Middle frontal gyrus (tissue), 1 donor: ENCODE measurements at regions not wholly inside any gene's neighbourhood (a gene's known extent, or its start where the extent isn't known, plus 50 kb on each side); places are given as distances from the start of the nearest gene placed in this dataset.
A peak's percentile ranks its signal among the peaks of the same experiment; 100 is the strongest.

Experiments used
- DNase-seq: peaks from one replicate; pipeline ENCODE4 v3.0.0-alpha.2; 2015; ENCODE audit warnings: low spot score; ENCODE audit errors: extremely low spot score

- DNase-seq = no peak
Observed at GRCh38 chr10:25661632-25662031, 272.4 kb upstream of the MYO3A start.

GRCh38 chr10:25666276-25666675 is 267.8 kb upstream of the MYO3A start:
- DNase-seq = no peak

DNA sequence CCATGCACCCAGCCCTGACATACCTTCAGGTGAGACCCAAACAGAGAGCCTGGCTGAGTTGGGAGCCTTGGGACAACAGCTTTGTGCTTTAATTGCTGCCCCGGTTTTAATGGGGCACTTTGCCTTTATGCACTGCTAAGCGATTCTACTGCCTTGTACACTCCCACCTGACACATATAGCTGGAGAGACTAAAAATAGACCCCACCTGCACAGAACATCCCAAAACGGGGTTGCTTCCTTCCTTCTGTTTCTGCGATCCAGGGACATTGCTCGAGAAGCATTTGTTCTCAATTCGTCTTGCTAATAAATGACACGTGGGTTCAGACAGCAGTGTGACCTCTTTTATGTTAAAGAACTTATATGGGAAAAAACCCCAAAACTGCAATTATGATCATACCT is 258.8 kb upstream of the MYO3A start:
- DNase-seq = no peak

DNA sequence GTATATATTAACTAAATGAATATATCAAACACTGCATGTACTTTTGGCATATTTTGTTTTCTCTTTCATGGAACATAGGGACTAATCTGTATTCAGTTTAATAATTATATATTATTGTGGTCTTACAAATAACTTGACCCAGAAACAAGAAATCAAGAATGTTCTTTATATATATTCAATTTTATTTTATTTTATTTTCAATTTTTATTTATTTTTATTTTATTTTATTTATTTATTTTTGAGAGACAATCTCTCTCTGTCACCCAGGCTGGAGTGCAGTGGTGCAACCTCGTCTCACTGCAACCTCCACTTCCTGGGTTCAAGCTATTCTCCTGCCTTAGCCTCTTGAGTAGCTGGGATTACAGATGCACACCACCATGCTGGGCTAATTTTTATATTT is 258.4 kb upstream of the MYO3A start:
- DNase-seq = no peak

GRCh38 chr10:25678220-25678619 is 255.8 kb upstream of the MYO3A start:
- no peak for DNase-seq

DNA sequence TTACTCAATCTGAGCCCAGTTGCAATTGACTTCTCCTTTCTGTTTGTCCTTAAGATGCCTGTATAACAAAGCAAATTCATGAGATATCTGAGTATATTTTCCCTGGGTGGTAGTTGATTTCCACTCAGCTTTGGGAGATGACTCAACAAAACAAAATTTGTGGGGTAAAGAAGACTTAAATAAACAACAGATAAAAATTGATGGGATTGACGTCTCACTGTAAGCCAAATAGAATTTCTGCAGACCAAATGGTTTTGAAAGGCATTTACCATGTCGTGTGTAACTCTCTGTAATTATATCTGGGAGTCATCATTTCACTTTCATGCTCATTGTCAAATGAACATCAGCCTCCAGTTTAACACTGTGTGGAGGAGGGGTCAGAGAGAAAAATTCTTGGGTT is 255.4 kb upstream of the MYO3A start:
- DNase-seq = no peak

DNA sequence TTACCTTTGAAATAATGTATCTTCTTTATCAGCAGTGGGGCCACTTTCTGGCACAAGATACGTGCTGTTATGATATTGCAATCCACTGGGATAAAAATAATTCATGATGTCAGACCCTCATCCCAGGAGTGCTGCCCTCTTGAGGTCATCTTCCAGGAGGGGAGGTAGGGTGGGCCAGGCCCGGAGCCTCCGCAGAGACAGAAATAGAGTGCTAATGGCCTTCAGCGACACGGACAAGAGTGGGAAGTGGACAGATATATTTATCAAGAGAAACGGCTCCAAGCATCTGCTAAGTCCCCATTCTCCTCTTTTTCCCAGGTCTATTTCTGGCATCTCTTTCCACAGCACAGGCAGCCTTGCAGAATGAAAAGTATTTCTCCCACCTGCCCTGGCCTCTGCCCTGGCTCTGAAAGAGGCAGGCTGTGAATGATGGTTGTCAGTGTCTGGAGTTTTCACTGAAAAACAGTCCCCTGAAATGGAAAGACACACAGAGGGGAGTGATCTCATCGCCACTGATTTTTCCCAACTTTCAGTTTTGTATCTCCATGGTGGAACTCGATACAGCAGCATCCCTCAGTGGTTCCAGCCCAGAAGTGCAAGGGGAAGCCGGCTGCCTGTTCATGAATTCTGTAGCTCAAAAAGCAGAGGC is 251.7 kb upstream of the MYO3A start:
- DNase-seq = peak; percentile 80

GRCh38 chr10:25683344-25683743 is 250.7 kb upstream of the MYO3A start:
- no peak for DNase-seq

GRCh38 chr10:25687521-25687920 is 246.5 kb upstream of the MYO3A start:
- no peak for DNase-seq

DNA sequence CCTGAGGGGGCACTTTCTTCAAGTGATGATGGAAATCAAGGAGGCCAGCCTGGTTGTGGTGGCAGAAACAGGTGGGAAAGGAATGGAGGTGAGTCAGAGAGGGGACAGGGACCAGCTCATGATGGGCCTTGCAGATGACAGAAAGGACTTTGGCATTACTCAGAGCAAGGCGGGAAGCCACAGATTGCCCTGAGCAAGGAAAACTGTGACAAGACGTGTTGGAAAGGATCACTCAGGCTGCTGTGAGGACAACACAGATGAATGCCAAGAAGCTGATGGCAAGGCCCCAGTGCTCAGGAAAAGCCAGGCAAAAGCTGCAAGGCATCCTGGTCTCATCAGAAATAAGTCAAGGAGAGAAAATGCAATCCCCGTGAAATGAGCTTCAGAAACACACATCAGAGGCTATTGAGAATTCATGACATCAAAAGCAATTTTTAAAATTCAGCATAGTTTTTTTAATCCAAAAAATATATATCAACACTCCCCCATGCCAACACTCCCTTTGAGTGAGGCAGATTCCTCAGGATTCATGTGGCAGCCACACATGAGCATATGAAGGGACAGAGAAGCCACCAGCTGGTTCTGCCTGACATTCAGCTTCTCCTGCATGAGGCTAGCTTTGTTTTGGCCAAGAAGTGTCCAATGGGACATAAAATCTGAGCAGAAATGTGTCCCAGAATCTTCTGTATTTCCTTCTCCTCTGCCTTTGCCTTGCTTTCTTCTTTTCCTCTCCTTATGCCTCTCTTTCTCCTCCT is 244.5 kb upstream of the MYO3A start:
- no peak for DNase-seq

DNA sequence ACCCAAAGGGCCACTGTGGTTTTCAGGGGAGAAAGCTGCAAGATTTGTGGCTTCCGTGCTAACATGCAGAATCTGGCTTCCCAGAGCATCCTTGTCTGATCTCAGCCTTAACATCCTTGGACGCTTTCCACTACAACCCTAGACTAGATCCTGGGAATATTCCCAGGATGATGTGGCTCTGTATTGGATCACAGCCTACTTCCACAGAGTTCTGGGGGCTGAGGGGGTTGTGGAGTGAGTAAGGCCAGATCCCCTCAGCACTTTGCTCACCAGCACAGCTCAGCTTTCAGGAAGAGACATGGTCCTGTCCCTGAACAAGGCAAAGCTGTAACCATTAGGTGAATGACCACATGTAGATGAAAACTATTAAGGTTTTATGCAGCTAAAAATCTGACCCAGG is 241.3 kb upstream of the MYO3A start:
- DNase-seq = no peak

DNA sequence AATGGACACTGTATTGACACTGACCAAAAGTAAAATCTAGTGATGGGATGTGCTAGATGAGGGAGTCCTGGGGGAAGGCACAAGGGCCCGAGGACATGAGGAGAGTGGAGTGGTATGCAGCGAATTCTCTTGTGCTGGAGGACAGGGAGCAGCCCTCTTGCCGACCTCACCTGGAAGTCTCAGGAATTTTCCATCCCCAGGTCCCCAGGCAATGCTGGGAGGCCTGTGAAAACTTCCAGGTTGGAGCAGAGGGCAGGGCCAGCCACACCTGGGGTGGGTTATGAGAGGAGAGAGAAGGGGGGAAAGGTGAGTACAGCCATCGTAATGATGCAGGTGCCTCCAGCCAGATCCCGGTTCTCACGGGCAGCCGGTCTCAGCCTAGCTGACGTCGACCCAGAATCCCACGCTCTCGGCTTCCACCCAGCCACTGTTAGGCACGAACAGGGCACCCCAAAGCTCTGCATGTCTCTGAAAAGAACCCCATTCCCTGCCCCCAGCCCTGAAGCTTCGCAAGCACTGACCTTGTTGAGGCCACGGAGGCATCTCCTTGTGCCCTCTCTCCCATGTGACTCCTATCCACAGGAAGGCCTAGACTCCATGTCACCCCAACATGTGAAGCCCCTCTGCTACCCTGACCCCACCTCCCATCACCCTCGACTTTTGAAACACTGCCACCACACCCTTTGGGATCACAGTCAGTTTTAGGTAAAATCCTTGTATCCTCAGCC is 239.7 kb upstream of the MYO3A start:
- no peak for DNase-seq

DNA sequence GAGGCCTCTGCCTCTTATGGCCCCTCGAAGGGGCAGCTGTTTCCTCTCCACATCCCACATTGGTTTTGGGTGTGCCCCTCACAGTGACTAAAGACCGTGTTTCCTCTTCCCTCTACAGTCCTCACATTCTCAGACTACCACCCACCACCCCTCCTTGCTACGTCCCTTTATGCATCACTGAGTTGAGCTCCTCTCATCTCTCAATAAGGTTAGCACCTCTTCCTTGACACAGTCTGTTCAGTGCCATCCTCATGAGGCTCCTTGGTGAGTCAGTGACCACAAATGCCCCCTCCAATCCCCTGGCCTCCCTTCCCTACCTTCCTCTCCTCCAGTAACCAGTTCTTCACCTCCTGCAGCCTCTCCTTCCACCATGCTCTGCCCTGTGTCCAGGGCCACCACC is 239.1 kb upstream of the MYO3A start:
- DNase-seq = no peak

- DNase-seq = no peak
Observed at GRCh38 chr10:25695586-25695985, 238.4 kb upstream of the MYO3A start.

GRCh38 chr10:25696013-25696708 is 237.9 kb upstream of the MYO3A start:
- DNase-seq = no peak

- DNase-seq = no peak
Observed at GRCh38 chr10:25697412-25697811, 236.6 kb upstream of the MYO3A start.

GRCh38 chr10:25698638-25699037 is 235.4 kb upstream of the MYO3A start:
- no peak for DNase-seq

GRCh38 chr10:25699631-25700030 is 234.4 kb upstream of the MYO3A start:
- no peak for DNase-seq

- DNase-seq = no peak
Observed at GRCh38 chr10:25701652-25702051, 232.4 kb upstream of the MYO3A start.

DNA sequence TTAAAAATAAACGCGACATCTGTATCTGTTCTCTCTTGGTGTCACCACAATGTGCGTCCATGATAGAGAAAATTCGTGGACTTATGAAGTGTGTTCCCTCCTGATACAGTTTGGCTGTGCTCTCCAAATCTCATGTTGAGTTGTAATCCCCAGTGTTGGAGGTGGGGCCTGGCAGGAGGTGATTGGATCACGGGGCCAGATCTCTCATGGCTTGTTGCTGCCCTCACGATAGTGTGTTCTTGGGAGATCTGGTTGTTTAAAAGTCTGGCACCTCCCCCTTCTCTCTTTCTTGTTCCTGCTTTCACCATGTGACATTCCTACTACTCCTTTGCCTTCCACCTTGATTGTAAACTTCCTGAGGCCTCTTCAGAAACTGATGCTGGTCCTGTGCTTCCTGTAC is 229.4 kb upstream of the MYO3A start:
- DNase-seq = no peak

DNA sequence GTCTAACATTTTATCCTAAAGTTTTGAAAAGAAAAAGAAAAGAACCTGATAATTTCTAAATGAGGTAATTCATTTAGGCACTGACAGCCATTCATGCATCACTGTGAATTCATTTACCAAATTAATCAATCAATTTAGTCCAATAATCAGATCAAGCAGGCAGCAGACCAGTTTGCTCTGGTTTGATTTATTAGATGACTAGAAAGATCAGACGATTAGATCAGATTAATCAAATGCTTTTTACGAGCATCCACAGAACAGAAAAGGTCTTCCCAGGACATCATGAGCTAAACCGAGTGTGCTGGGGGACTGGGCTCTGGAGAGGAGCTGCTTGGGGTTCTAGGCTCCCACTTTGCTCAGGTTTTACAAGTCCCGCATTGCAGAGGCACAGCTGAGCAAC is 226.5 kb upstream of the MYO3A start:
- no peak for DNase-seq
